ENCODE measurements at regions not wholly inside any gene's neighbourhood (a gene's known extent, or its start where the extent isn't known, plus 50 kb on each side); places are given as distances from the start of the nearest gene placed in this dataset.
A peak's percentile ranks its signal among the peaks of the same experiment; 100 is the strongest.

- TF ChIP-seq HNF4A (conservative IDR thresholded peaks at IDR 0.05) (peak in 1 of 2 donors; percentile 16), CTCF (IDR thresholded peaks at IDR 0.05; ENCODE audit: low read depth, low read length, missing input control) (no peak), MAX (IDR thresholded peaks at IDR 0.05) (no peak), EGR1 (IDR thresholded peaks at IDR 0.05; ENCODE audit: low read depth in 2 of 2) (no peak), TAF1 (conservative IDR thresholded peaks at IDR 0.05) (no peak), RAD21 (IDR thresholded peaks at IDR 0.05) (peak in 1 of 2 donors; percentile 27), JUND (IDR thresholded peaks at IDR 0.05) (peak in 1 of 2 donors; percentile 25), YY1 (IDR thresholded peaks at IDR 0.05) (peak; percentile 15), REST (IDR thresholded peaks at IDR 0.05) (no peak), FOXA1 (IDR thresholded peaks at IDR 0.05) (no peak), ZBTB33 (IDR thresholded peaks at IDR 0.05) (no peak), ATF3 (IDR thresholded peaks at IDR 0.05) (no peak)
Observed at GRCh38 chr5:82861701-82862100, 215.5 kb downstream of the TMEM167A start.
